Calu3 (cell line): ENCODE measurements at regions not wholly inside any gene's neighbourhood (a gene's known extent, or its start where the extent isn't known, plus 50 kb on each side); places are given as distances from the start of the nearest gene placed in this dataset.

Source experiments
- BruUV-seq: library from RNA; stranded (reverse); fragments of 400-500 nt; replicated peaks from 2 replicates; lab custom pipeline; 2021; lab: Mats Ljungman, UMichigan
- CTCF ChIA-PET: fragments of 300-600 bp; sonication (Branson Sonifier 250); formaldehyde crosslinking; loops from one replicate; lab custom pipeline; 2022; ENCODE audit warnings: antibody characterized with exemption; lab: Charles Lee
- DNase-seq: peaks from one replicate; pipeline ENCODE4 v3.0.0; 2022
- H3K27ac Mint-ChIP-seq: one replicate; pipeline ENCODE4 v1.8.0; 2022; ENCODE audit warnings: mixed read lengths; ENCODE audit not compliant: unreplicated experiment
- H3K27me3 Mint-ChIP-seq: one replicate; pipeline ENCODE4 v1.8.0; 2022; ENCODE audit warnings: mixed read lengths; ENCODE audit not compliant: unreplicated experiment
- H3K36me3 Mint-ChIP-seq: one replicate; pipeline ENCODE4 v1.8.0; 2022; ENCODE audit warnings: mild to moderate bottlenecking, moderate library complexity, mixed read lengths; ENCODE audit not compliant: insufficient read depth, unreplicated experiment
- H3K4me1 Mint-ChIP-seq: one replicate; pipeline ENCODE4 v1.8.0; 2022; ENCODE audit warnings: mild to moderate bottlenecking, low read depth, mixed read lengths; ENCODE audit not compliant: unreplicated experiment
- H3K4me3 Mint-ChIP-seq: one replicate; pipeline ENCODE4 v1.8.0; 2022; ENCODE audit warnings: mild to moderate bottlenecking, low read depth, moderate library complexity, mixed read lengths; ENCODE audit not compliant: unreplicated experiment
- H3K9me3 Mint-ChIP-seq: one replicate; pipeline ENCODE4 v1.8.0; 2022; ENCODE audit warnings: low read depth, mixed read lengths; ENCODE audit not compliant: unreplicated experiment
- CTCF ChIP-seq: fragments of 200-600 bp; IDR thresholded peaks from one replicate; pipeline ENCODE4 v1.8.0; 2022; ENCODE audit warnings: antibody characterized with exemption; ENCODE audit not compliant: unreplicated experiment
- intact Hi-C: fragments of 100-400 bp; cut with micrococcal nuclease; formaldehyde crosslinking; loops from one replicate; pipeline ENCODE4 v1.10.0; 2022; ENCODE audit not compliant: unreplicated experiment

- BruUV-seq: no TSS peak
- H3K9me3 Mint-ChIP-seq: peaks cover 2% of the 10 kb centered on the region
- CTCF ChIA-PET: no interaction called here
- intact Hi-C loops: no loop called here
- no peak overlapping the region for H3K4me3 Mint-ChIP-seq
- no peak overlapping the region for H3K27ac Mint-ChIP-seq
- no peak for DNase-seq
- TF ChIP-seq CTCF: no peak
- H3K36me3 Mint-ChIP-seq: no peaks in the 10 kb centered on the region
- no peaks in the 10 kb centered on the region for H3K4me1 Mint-ChIP-seq
- no peaks in the 10 kb centered on the region for H3K27me3 Mint-ChIP-seq
Observed at GRCh38 chr13:89097994-89098393, 1426.8 kb downstream of the SLITRK5 start.

GRCh38 chr13:89113744-89114143 lies 1442.6 kb downstream of the SLITRK5 start:
- CTCF ChIA-PET: no interaction called here
- DNase-seq: no peak
- no peaks in the 10 kb centered on the region for H3K9me3 Mint-ChIP-seq
- no peak for TF ChIP-seq CTCF
- no peaks in the 10 kb centered on the region for H3K27me3 Mint-ChIP-seq
- H3K4me3 Mint-ChIP-seq: no peak overlapping the region
- intact Hi-C loops: no loop called here
- no peaks in the 10 kb centered on the region for H3K4me1 Mint-ChIP-seq
- H3K27ac Mint-ChIP-seq: no peak overlapping the region
- H3K36me3 Mint-ChIP-seq: no peaks in the 10 kb centered on the region
- BruUV-seq: no TSS peak

DNA sequence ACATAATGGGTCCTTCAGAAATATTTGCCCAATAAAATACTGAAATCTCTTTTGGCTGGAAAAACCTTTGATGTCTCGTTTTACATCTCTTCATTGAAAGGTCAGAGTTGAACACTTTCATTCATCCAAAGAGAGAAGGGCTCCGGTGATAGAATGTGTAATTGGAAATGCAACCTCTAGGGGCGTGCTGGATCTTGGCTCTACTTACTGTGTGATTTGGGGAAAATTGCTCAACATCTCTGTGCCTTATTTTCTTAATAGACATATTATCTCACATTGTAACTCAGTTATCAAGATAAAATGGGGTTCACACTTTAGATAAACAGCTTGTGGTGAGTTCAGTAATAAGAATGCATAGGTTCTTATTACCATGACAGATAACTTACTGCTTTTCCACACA lies 1444.1 kb downstream of the SLITRK5 start:
- no peaks in the 10 kb centered on the region for H3K36me3 Mint-ChIP-seq
- H3K27ac Mint-ChIP-seq: no peak overlapping the region
- H3K9me3 Mint-ChIP-seq: peaks cover 5% of the 10 kb centered on the region
- H3K4me1 Mint-ChIP-seq: no peaks in the 10 kb centered on the region
- DNase-seq: no peak
- H3K27me3 Mint-ChIP-seq: no peaks in the 10 kb centered on the region
- BruUV-seq: no TSS peak
- CTCF ChIA-PET: no interaction called here
- H3K4me3 Mint-ChIP-seq: no peak overlapping the region
- no peak for TF ChIP-seq CTCF
- intact Hi-C loops: no loop called here

DNA sequence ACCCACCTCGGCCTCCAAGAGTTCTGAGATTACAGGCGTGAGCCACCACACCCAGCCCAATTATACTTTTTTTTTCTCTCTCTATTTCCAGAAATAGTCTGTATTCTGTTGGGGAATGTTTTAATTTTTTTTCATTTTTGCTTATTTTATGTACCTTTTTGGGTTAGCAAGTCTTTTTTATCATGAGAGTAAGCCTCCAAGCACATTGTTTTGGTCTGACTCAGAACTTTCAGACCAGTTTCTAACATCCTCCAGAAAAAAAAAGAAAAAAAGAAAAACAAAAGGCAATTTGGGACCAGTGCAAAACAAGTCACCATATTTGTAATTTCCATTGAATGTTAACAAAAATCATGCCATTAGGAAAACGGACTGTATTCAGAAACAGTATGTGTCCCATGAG lies 1465.5 kb downstream of the SLITRK5 start:
- no peak for DNase-seq
- Mint-ChIP-seq H3K4me1 (no peaks in the 10 kb centered on the region), H3K27ac (no peak overlapping the region), H3K36me3 (no peaks in the 10 kb centered on the region), H3K27me3 (no peaks in the 10 kb centered on the region), H3K4me3 (no peak overlapping the region), H3K9me3 (no peaks in the 10 kb centered on the region)
- intact Hi-C loops: no loop called here
- no TSS peak for BruUV-seq
- CTCF ChIA-PET: no interaction called here
- no peak for TF ChIP-seq CTCF

- H3K36me3 Mint-ChIP-seq: no peaks in the 10 kb centered on the region
- no peak overlapping the region for H3K27ac Mint-ChIP-seq
- TF ChIP-seq CTCF: no peak
- no TSS peak for BruUV-seq
- peaks cover 2% of the 10 kb centered on the region for H3K9me3 Mint-ChIP-seq
- no peak overlapping the region for H3K4me3 Mint-ChIP-seq
- no peak for DNase-seq
- no peaks in the 10 kb centered on the region for H3K27me3 Mint-ChIP-seq
- intact Hi-C loops: no loop called here
- H3K4me1 Mint-ChIP-seq: no peaks in the 10 kb centered on the region
- CTCF ChIA-PET: no interaction called here
Observed at GRCh38 chr13:89150362-89150761, 1479.2 kb downstream of the SLITRK5 start.
